GM13977 (cell line): ENCODE measurements at regions not wholly inside any gene's neighbourhood (a gene's known extent, or its start where the extent isn't known, plus 50 kb on each side); places are given as distances from the start of the nearest gene placed in this dataset.
"Not testable (repeated sequence)": the region's sequence is repeated elsewhere in the genome, so short reads cannot be mapped to it uniquely, and the experiment has no call there.

Experiments
- DNase-seq: peaks from one replicate; pipeline ENCODE4 v3.0.0; 2012; ENCODE audit warnings: low spot score
- in situ Hi-C: fragments of 300-500 bp; cut with MboI; formaldehyde crosslinking; loops from one replicate; pipeline ENCODE4 v1.12.0; 2022; ENCODE audit warnings: low sequenced_read_pairs, low pct_unique_long_range_greater_than_20kb, mixed read lengths, inconsistent platforms; ENCODE audit not compliant: unreplicated experiment
- TF ChIP-seq, protein P1 (sequence below): IDR thresholded peaks from 2 replicates; pipeline ENCODE4 v1.5.1; 2012; ENCODE audit warnings: mild to moderate bottlenecking, control low read depth; ENCODE audit not compliant: insufficient read depth; ENCODE audit errors: extremely low read depth, missing control alignments

DNA sequence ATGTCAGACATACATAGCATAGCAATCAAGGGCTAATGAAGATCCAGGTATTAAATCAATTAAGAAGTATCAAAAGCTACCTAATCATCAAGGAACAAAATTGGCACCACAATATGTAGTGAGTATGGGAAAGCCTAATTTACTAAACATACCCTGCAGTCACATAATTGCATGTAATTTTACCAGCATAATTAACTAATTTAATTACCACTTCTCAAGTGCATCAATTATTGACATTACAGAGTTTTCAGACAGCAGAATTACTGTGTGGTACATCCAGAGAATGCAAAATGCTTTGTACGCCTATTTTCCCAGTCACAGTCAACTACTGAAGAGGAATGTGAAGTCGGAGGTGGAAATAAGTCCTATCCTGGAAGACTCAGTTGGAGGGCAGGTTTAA is 279.0 kb upstream of the ID4 start:
- DNase-seq = no peak
- TF ChIP-seq, protein P1, sequence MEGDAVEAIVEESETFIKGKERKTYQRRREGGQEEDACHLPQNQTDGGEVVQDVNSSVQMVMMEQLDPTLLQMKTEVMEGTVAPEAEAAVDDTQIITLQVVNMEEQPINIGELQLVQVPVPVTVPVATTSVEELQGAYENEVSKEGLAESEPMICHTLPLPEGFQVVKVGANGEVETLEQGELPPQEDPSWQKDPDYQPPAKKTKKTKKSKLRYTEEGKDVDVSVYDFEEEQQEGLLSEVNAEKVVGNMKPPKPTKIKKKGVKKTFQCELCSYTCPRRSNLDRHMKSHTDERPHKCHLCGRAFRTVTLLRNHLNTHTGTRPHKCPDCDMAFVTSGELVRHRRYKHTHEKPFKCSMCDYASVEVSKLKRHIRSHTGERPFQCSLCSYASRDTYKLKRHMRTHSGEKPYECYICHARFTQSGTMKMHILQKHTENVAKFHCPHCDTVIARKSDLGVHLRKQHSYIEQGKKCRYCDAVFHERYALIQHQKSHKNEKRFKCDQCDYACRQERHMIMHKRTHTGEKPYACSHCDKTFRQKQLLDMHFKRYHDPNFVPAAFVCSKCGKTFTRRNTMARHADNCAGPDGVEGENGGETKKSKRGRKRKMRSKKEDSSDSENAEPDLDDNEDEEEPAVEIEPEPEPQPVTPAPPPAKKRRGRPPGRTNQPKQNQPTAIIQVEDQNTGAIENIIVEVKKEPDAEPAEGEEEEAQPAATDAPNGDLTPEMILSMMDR = no peak
- in situ Hi-C loops = no loop called here

DNA sequence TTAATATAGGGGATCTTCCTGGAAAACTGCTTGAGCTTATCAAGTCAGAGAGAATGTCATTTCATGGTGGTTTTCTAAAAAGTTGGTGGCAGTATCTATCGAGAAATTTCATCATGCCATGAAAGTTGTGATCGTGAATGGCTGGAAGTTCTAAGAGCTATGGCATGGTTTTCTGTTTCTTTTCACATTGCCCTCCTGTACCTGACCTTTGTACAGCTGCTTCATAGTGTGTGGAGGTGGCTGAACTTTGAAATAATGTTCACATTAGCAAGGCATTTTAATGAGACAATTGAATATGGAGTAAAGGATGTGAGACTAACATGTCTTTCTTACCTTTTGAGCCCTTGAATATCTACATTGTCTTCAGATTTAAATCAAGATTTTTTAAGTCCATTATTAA is 278.2 kb upstream of the ID4 start:
- DNase-seq = no peak
- in situ Hi-C loops = no loop called here
- TF ChIP-seq, protein P1 = no peak

DNA sequence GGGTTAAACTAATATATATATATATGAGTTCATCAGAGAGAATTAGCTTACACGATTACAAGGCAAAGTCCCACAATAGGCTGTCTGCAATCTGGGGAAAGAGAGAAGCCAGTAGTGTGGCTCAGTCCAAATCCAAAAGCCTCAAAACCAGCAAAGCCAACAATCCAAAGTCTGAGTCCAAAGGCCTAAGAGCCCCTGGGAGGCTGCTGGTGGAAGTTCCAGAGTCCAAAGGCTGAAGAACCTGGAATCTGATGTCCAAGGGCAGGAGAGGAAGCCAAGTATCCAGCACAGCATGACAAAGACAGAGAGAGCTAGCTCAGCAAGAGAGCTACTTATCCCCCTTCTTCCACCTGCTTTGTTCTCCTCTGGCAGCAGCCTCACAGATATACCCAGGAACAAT is 274.7 kb upstream of the ID4 start:
- TF ChIP-seq, protein P1 = no peak
- no peak for DNase-seq

DNA sequence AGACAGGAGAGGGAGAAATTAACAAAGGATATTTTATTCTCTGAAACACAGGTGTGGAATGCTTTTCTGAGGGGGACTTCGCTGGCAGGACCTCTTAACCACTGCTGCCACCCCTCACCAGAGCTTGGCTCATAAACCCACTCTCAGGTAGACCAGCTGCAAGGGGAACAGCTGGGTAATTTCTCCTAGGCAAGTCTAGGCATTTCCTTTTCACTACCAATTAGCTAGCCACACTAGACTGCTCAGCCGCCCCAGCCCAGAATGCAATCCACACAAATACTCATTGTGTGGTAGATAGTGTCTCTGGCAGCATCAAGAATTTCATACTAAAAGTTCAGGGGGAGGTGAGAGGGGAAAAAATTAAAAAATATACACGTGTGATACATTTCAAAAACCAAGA is 267.6 kb upstream of the ID4 start:
- no peak for DNase-seq
- in situ Hi-C loops = no loop called here
- TF ChIP-seq, protein P1 = no peak

More for the DNA sequence above, 274.7 kb upstream of the ID4 start:
- in situ Hi-C loops = no loop called here

DNA sequence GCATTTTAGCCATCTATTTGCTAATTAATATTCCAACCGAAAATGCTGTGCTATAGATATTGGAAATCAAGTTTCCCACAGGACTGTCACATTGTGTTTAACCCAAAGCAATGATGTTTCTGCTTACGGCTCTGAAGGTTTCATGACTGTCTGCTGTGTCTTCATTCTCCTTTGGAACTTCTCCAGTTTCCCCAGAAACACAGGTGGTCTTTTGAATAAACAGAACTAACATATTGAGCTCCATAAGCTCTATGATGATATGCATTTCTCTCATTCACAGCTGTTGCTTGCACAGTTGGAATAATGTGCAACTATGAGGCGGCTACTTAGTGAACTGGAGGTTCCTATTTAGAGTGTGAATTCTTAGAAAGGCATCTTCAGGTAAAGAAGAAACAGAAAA is 266.0 kb upstream of the ID4 start:
- in situ Hi-C loops = no loop called here
- TF ChIP-seq, protein P1 = no peak
- no peak for DNase-seq

DNA sequence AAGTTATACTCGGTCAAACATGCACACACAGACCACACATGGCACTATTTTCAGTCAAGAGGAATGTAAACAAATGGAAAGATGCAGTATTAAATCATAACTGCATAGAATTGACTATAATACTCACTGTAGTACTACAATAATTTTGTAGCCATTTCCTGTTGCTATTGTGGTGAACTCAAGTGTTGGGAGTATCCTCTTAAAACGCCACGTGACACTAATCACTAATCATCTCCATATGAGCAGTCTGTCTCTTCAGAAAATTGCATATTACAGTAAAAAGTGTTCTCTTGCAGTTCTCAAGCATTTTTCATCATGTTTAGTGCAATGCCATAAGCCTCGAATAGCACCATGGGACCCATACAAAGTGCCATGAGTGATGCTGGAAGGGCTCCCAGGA is 258.7 kb upstream of the ID4 start:
- TF ChIP-seq, protein P1 = no peak
- in situ Hi-C loops = no loop called here
- DNase-seq = no peak

DNA sequence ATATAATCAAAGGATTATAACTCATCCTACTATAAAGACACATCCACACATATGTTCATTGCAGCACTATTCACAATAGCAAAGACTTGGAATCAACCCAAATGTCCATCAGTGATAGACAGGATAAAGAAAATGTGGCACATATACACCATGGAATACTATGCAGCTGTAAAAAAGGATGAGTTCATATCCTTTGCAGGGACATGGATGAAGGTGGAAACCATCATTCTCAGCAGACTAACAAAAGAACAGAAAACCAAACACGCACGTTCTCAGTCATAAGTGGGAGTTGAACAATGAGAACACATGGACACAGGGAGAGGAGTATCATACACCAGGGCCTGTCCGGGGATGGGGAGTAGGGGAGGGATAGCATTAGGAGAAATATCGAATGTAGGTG is 253.0 kb upstream of the ID4 start:
- in situ Hi-C loops = not testable (repeated sequence)

More for the DNA sequence above, 253.0 kb upstream of the ID4 start:
- not testable (repeated sequence) for DNase-seq
